HepG2 (cell line): ENCODE measurements at regions not wholly inside any gene's neighbourhood (a gene's known extent, or its start where the extent isn't known, plus 50 kb on each side); places are given as distances from the start of the nearest gene placed in this dataset.

Source experiments
- CREM ChIP-seq, 2 experiments: sonication (generic) in 1 of 2; formaldehyde crosslinking in 1 of 2; IDR thresholded peaks; 2 replicates each; pipeline versions ENCODE4 v1.4.0 to v1.6.1; 2016 to 2020; ENCODE audit warnings: antibody characterized with exemption in 1 of 2, mild to moderate bottlenecking in 1 of 2, missing genetic modification reagents in 1 of 2
- FOXK2 ChIP-seq: fragments of 450-650 bp; IDR thresholded peaks from 2 replicates; pipeline ENCODE4 v1.6.1; 2016
- HCFC1 ChIP-seq: fragments of 150-350 bp; IDR thresholded peaks from 2 replicates; pipeline ENCODE4 v1.6.1; 2014; ENCODE audit warnings: low read depth, low read length
- KDM5B ChIP-seq: sonication (generic); formaldehyde crosslinking; IDR thresholded peaks from 2 replicates; pipeline ENCODE4 v1.4.0; 2020; ENCODE audit warnings: missing genetic modification reagents, mild to moderate bottlenecking, borderline replicate concordance
- NFE2L2 ChIP-seq: fragments of 150-350 bp; IDR thresholded peaks from 2 replicates; pipeline ENCODE4 v1.6.1; 2014; ENCODE audit warnings: low read length
- NR3C1 ChIP-seq: sonication (generic); formaldehyde crosslinking; IDR thresholded peaks from 2 replicates; pipeline ENCODE4 v1.4.0; 2020; ENCODE audit warnings: missing genetic modification reagents
- STAT5B ChIP-seq: sonication (generic); formaldehyde crosslinking; IDR thresholded peaks from 2 replicates; pipeline ENCODE4 v1.4.0; 2020; ENCODE audit warnings: missing genetic modification reagents
- ZFP36L1 ChIP-seq: sonication (generic); formaldehyde crosslinking; IDR thresholded peaks from 2 replicates; pipeline ENCODE4 v1.8.0; 2022; ENCODE audit warnings: mild to moderate bottlenecking, missing genetic modification reagents, moderate library complexity
- ZFP41 ChIP-seq: sonication (generic); formaldehyde crosslinking; IDR thresholded peaks from 2 replicates; pipeline ENCODE4 v1.4.0; 2020; ENCODE audit warnings: mild to moderate bottlenecking, missing genetic modification reagents, borderline replicate concordance
- ZNF136 ChIP-seq: sonication (generic); formaldehyde crosslinking; IDR thresholded peaks from 2 replicates; pipeline ENCODE4 v1.8.1; 2022; ENCODE audit warnings: low read depth, mild to moderate bottlenecking, moderate library complexity, missing genetic modification reagents
- ZNF790 ChIP-seq: sonication (generic); formaldehyde crosslinking; IDR thresholded peaks from 2 replicates; pipeline ENCODE4 v1.8.0; 2022; ENCODE audit warnings: missing genetic modification reagents, mild to moderate bottlenecking, borderline replicate concordance
- ZNF891 ChIP-seq: sonication (generic); formaldehyde crosslinking; IDR thresholded peaks from 2 replicates; pipeline ENCODE4 v1.5.0; 2020; ENCODE audit warnings: mild to moderate bottlenecking, missing genetic modification reagents
- ZSCAN25 ChIP-seq: sonication (generic); formaldehyde crosslinking; IDR thresholded peaks from 2 replicates; pipeline ENCODE4 v1.8.0; 2022; ENCODE audit warnings: mild to moderate bottlenecking, missing genetic modification reagents
- TF ChIP-seq, protein P1 (sequence below): IDR thresholded peaks from 2 replicates; pipeline ENCODE4 v1.6.1; 2016; ENCODE audit warnings: missing compliant biosample characterization, missing genetic modification reagents, borderline replicate concordance
- TF ChIP-seq, protein P2 (sequence below): sonication (generic); formaldehyde crosslinking; IDR thresholded peaks from 2 replicates; pipeline ENCODE4 v1.8.1; 2022; ENCODE audit warnings: mild to moderate bottlenecking, missing genetic modification reagents
- TF ChIP-seq, protein P3 (sequence below): IDR thresholded peaks from 2 replicates; pipeline ENCODE4 v1.6.1; 2016; ENCODE audit warnings: control low read depth
- TF ChIP-seq, protein P4 (sequence below): sonication (generic); formaldehyde crosslinking; IDR thresholded peaks from 2 replicates; pipeline ENCODE4 v1.5.0; 2020; ENCODE audit warnings: mild to moderate bottlenecking, missing genetic modification reagents
- TF ChIP-seq, protein P5 (sequence below): sonication (generic); formaldehyde crosslinking; IDR thresholded peaks from 2 replicates; pipeline ENCODE4 v1.4.0; 2020; ENCODE audit warnings: missing genetic modification reagents, mild to moderate bottlenecking, borderline replicate concordance

DNA sequence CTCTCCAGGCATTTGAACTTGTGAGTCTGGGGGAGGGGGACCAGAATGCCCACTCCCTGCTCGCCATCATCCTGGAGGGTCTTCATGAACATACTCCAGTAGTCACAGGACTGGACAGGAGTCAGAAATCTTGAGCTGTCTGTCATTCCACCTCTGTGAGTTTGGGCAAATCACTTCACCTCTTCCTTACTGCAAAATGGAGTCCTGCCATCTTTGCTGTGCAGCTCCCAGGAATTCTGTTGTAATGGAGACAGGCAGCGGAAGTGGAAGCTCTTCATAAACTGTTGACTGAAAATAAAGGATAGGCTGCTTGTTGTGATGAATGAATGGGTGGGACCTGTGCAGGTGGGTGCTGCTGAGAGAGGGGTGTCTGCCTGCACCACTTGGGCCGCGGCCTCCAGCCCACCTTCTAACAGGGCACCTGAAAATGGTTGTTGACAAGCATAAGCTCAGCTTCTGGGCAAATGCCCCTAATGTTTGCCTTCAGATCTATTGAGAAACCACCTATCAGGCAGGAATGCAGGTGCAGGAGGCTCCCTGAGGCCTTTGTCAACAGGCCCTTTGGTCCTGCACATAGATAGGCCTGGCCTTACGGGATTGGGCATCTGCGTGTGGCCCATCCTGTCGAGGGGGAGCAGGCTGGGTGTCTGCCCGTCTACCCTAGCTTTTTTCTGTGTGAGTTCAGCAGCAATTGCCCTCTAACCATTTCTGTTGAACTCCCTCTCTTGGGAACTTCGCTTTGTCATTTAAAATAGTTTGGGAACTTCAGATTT, 321.0 kb downstream of the RPS6KC1 start (continued):
- TF ChIP-seq, protein P1, sequence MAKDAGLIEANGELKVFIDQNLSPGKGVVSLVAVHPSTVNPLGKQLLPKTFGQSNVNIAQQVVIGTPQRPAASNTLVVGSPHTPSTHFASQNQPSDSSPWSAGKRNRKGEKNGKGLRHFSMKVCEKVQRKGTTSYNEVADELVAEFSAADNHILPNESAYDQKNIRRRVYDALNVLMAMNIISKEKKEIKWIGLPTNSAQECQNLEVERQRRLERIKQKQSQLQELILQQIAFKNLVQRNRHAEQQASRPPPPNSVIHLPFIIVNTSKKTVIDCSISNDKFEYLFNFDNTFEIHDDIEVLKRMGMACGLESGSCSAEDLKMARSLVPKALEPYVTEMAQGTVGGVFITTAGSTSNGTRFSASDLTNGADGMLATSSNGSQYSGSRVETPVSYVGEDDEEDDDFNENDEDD (CRISPR knock-in tag), result peak; percentile 57; the same call in 1 of the 2 replicates
- TF ChIP-seq ZNF136 (0 out of 2 replicates have a peak, but pooled peaks have one; percentile 31), ZSCAN25 (peak; percentile 76), CREM (IDR thresholded peaks at IDR 0.05) (peak; percentile 93), CREM (CRISPR knock-in tag; IDR thresholded peaks at IDR 0.05) (no peak), ZFP36L1 (CRISPR knock-in tag) (peak; percentile 60; the same call in 1 of the 2 replicates), KDM5B (CRISPR knock-in tag) (peak; percentile 74; the same call in 1 of the 2 replicates), ZNF790 (CRISPR knock-in tag) (no peak), HCFC1 (no peak), FOXK2 (peak; percentile 87), NR3C1 (CRISPR knock-in tag) (no peak), ZFP41 (peak; percentile 60; the same call in 1 of the 2 replicates), NFE2L2 (no peak), ZNF891 (CRISPR knock-in tag) (peak; percentile 96), STAT5B (peak; percentile 89)
- TF ChIP-seq, protein P2, sequence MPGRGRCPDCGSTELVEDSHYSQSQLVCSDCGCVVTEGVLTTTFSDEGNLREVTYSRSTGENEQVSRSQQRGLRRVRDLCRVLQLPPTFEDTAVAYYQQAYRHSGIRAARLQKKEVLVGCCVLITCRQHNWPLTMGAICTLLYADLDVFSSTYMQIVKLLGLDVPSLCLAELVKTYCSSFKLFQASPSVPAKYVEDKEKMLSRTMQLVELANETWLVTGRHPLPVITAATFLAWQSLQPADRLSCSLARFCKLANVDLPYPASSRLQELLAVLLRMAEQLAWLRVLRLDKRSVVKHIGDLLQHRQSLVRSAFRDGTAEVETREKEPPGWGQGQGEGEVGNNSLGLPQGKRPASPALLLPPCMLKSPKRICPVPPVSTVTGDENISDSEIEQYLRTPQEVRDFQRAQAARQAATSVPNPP, result peak; percentile 95; the same call in 1 of the 2 replicates
- TF ChIP-seq, protein P3, sequence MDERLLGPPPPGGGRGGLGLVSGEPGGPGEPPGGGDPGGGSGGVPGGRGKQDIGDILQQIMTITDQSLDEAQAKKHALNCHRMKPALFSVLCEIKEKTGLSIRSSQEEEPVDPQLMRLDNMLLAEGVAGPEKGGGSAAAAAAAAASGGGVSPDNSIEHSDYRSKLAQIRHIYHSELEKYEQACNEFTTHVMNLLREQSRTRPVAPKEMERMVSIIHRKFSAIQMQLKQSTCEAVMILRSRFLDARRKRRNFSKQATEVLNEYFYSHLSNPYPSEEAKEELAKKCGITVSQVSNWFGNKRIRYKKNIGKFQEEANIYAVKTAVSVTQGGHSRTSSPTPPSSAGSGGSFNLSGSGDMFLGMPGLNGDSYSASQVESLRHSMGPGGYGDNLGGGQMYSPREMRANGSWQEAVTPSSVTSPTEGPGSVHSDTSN (CRISPR knock-in tag), result peak; percentile 56; the same call in 1 of the 2 replicates
- TF ChIP-seq, protein P4, sequence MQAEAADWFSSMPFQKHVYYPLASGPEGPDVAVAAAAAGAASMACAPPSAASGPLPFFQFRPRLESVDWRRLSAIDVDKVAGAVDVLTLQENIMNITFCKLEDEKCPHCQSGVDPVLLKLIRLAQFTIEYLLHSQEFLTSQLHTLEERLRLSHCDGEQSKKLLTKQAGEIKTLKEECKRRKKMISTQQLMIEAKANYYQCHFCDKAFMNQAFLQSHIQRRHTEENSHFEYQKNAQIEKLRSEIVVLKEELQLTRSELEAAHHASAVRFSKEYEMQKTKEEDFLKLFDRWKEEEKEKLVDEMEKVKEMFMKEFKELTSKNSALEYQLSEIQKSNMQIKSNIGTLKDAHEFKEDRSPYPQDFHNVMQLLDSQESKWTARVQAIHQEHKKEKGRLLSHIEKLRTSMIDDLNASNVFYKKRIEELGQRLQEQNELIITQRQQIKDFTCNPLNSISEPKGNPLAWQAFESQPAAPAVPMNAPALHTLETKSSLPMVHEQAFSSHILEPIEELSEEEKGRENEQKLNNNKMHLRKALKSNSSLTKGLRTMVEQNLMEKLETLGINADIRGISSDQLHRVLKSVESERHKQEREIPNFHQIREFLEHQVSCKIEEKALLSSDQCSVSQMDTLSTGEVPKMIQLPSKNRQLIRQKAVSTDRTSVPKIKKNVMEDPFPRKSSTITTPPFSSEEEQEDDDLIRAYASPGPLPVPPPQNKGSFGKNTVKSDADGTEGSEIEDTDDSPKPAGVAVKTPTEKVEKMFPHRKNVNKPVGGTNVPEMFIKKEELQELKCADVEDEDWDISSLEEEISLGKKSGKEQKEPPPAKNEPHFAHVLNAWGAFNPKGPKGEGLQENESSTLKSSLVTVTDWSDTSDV (CRISPR knock-in tag), result no peak
- TF ChIP-seq, protein P5, sequence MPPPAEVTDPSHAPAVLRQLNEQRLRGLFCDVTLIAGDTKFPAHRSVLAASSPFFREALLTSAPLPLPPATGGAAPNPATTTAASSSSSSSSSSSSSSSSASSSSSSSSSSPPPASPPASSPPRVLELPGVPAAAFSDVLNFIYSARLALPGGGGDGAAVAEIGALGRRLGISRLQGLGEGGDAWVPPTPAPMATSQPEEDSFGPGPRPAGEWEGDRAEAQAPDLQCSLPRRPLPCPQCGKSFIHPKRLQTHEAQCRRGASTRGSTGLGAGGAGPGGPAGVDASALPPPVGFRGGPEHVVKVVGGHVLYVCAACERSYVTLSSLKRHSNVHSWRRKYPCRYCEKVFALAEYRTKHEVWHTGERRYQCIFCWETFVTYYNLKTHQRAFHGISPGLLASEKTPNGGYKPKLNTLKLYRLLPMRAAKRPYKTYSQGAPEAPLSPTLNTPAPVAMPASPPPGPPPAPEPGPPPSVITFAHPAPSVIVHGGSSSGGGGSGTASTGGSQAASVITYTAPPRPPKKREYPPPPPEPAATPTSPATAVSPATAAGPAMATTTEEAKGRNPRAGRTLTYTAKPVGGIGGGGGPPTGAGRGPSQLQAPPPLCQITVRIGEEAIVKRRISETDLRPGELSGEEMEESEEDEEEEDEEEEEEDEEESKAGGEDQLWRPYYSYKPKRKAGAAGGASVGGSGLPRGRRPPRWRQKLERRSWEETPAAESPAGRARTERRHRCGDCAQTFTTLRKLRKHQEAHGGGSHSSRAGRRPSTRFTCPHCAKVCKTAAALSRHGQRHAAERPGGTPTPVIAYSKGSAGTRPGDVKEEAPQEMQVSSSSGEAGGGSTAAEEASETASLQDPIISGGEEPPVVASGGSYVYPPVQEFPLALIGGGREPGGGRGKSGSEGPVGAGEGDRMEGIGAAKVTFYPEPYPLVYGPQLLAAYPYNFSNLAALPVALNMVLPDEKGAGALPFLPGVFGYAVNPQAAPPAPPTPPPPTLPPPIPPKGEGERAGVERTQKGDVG, result peak; percentile 94; the same call in 1 of the 2 replicates
